HTR-8/SVneo (cell line): ENCODE measurements at regions not wholly inside any gene's neighbourhood (a gene's known extent, or its start where the extent isn't known, plus 50 kb on each side); places are given as distances from the start of the nearest gene placed in this dataset.
A peak's percentile ranks its signal among the peaks of the same experiment; 100 is the strongest.
"Not testable (repeated sequence)": the region's sequence is repeated elsewhere in the genome, so short reads cannot be mapped to it uniquely, and the experiment has no call there.

Experiments used
- DNase-seq: peaks from one replicate; pipeline ENCODE4 v3.0.0; 2011; ENCODE audit warnings: low spot score, mixed read lengths; ENCODE audit not compliant: insufficient read length
- FAIRE-seq: peaks from 2 replicates; lab custom pipeline; 2011; peaks lifted over from hg19 to GRCh38; lab: Jason Lieb, UNC

GRCh38 chrX:40849906-40850823 is 114.8 kb upstream of the MED14 start:
- DNase-seq (no peak), FAIRE-seq (no peak)

DNA sequence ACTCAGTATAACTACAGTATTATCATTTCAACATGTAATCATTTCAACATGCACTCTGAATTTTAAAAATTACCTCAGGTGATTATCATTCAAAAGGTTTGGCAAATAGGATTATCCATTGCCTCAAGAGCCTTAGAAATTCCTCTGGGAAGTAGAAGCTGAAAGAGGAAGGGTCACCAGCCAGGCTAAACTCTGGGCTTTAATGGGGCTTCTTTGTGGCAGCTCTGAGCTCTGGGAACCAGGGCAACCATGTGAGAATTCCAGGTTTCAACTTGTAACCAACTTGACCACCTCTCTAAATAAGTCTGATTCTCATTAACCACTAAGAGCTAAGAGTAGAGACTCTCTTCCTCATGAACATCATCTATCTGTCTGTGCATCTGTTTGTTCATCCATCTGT is 117.2 kb upstream of the MED14 start:
- FAIRE-seq: no peak
- no peak for DNase-seq

- no peak for DNase-seq
- FAIRE-seq: no peak
Observed at GRCh38 chrX:40853004-40853815, 117.9 kb upstream of the MED14 start.

- no peak for FAIRE-seq
- no peak for DNase-seq
Observed at GRCh38 chrX:40853816-40854123, 118.4 kb upstream of the MED14 start.

DNA sequence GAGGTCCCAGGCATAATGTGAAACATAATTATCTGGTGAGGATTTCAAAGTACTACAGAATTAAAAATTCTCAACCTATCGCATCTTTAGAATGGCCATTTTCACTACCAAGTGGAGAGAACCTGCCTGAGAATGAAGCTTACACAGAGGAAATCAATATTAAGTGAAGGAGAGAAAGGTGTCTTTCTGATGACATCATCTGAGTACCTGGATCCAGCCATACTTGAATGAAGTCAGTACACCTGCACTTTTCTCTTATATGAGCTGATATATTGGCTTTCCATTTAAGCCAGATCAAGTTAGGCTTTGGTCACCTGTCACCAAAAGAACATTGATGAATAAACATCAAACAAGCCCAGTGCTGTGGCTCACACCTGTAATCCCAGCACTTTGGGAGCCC is 118.9 kb upstream of the MED14 start:
- DNase-seq (no peak), FAIRE-seq (no peak)

DNA sequence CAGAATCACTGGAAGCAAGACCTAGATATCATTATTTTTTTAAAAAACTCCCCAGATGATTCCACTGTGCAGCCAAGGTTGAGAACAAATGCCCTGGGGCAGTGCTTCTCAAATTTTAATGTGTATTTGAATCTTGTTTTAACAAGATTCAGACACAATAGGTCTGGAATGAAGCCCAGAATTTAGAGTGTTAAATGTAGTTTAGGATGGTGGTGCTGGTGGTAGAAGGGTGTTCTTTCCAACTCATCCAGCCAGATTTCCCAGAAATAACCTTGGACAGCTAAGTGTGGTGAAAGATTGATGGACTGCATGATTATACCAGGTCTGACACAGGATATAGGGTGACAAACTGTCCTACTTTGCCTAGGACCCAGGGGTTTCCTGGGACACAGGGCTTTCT is 120.1 kb upstream of the MED14 start:
- DNase-seq: no peak
- peak; percentile 80 for FAIRE-seq

DNA sequence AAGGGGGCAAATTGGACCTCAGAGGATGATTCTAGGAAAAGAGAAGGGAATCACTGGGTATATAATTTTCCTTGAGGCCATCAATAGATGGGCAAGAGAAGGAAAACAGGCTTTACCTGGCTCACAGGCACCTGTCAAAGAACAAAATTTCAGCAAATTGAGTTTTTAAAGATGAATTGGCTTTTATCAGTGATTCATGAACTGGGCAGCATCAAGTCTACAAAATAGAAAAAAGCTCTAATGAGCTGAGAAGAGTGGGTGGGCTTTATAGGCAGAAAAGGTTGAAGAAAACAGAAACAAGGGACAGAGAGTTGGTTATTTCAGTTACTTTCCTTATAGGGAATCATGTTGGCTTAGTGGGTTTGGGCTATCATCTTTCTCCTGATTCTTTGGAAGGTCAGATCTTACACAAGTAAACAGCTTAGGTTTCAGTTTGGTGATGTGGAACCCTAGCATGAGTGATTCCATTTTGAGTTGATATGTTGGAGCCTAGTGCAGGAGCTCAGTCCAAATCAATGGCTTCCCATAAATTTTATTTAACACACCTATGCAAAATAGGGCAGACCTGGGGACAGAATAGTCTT is 120.7 kb upstream of the MED14 start:
- DNase-seq: no peak
- no peak for FAIRE-seq

- FAIRE-seq, DNase-seq: not testable (repeated sequence)
Observed at GRCh38 chrX:40861952-40862554, 126.7 kb upstream of the MED14 start.

DNA sequence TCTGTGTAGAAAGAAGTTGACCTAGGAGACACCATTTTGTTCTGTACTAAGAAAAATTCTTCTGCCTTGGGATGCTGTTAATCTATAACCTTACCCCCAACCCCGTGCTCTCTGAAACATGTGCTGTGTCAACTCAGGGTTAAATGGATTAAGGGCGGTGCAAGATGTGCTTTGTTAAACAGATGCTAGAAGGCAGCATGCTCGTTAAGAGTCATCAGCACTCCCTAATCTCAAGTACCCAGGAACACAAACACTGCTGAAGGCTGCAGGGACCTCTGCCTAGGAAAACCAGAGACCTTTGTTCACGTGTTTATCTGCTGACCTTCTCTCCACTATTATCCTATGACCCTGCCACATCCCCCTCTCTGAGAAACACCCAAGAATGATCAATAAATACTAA is 127.9 kb upstream of the MED14 start:
- DNase-seq, FAIRE-seq: not testable (repeated sequence)

- DNase-seq (no peak), FAIRE-seq (no peak)
Observed at GRCh38 chrX:40863671-40864070, 128.3 kb upstream of the MED14 start.

- DNase-seq: no peak
- FAIRE-seq: no peak
Observed at GRCh38 chrX:40864972-40865371, 129.6 kb upstream of the MED14 start.

GRCh38 chrX:40866893-40867292 is 131.6 kb upstream of the MED14 start:
- DNase-seq (no peak), FAIRE-seq (no peak)

DNA sequence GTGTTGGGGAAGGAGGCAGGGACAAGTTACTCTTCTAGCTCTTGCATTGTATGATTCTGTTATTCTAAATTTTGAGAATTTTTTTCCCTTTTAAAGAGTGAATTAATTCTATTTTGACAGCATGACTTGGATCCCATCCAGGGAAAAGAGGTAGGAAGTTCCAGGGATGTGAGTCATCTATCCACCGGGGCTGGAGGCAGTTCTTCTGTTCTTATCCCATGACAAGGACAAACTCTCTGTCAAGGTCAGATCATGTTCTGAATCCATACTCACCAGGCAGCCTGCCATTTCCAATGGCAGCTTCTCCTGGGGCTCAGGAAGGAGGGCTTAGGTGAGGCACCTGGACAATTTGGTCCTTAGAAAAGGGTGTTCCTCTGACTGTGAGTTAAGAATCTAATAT is 132.0 kb upstream of the MED14 start:
- no peak for FAIRE-seq
- peak; percentile 55 for DNase-seq

DNA sequence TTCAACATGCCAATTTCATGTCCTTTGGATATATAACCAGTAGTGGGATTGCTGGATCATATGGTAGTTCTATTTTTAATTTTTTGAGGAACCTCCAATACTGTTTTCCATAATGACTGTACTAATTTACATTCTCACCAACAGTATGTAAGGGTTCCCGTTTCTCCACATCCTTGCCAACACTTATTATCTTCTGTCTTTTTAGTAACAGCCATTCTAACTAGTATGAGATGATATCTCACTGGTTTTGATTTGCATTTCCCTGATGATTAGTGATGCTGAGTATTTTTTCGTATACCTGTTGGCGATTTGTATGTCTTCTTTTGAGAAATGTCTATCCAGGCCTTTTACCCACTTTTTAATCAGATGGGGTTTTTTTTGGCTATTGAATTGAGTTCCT is 133.5 kb upstream of the MED14 start:
- no peak for DNase-seq
- FAIRE-seq: no peak

DNA sequence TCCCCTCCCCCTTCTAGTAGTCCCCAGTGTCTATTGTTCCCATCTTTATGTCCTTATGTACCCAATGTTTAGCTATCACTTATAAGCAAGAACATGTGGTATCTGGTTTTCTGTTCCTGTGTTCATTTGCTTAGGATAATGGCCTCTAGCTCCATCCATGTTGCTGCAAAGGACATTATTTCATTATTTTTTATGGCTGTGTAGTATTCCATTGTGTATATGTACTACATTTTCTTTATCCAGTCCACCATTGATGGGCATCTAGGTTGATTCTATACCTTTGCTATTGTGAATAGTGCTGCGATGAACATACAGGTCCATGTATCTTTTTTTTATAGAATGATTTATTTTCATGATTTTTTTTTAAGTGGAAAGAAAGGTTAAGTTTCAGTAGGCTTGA is 135.6 kb upstream of the MED14 start:
- DNase-seq, FAIRE-seq: not testable (repeated sequence)

- DNase-seq (peak; percentile 10), FAIRE-seq (peak; percentile 42)
Observed at GRCh38 chrX:40871385-40872082, 136.2 kb upstream of the MED14 start.

- FAIRE-seq: no peak
- DNase-seq: no peak
Observed at GRCh38 chrX:40872351-40872750, 137.0 kb upstream of the MED14 start.

- DNase-seq (no peak), FAIRE-seq (no peak)
Observed at GRCh38 chrX:40875476-40875875, 140.1 kb upstream of the MED14 start.

DNA sequence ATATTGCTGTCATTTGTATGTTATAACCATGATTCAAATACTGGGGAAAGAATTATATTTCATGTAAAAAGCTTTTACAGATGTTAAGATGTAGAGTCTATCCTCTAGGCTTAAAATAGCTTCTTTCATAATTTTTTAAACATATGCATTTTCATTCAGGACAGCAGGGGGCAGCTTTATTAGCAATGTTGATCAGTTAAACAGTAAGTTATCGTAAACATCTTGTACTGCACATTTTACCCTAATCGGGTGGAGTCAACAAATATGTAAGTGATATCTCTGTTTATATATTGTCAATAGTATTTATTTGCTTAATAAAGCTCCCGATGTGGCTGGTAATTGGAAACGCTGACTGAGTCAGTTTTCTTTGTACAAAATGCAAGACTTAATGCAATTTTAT is 142.5 kb upstream of the MED14 start:
- FAIRE-seq: no peak
- DNase-seq: no peak

- no peak for FAIRE-seq
- no peak for DNase-seq
Observed at GRCh38 chrX:40878766-40879165, 143.4 kb upstream of the MED14 start.
